ENCODE measurements at regions not wholly inside any gene's neighbourhood (a gene's known extent, or its start where the extent isn't known, plus 50 kb on each side); places are given as distances from the start of the nearest gene placed in this dataset.

GRCh38 chr11:106608677-106609076 lies 409.6 kb downstream of the GUCY1A2 start:
- Histone ChIP-seq H3K4me3 (ENCODE audit: low read depth in 1 of 2, low read length in 2 of 2) (no peak overlapping the region), H3K36me3 (ENCODE audit: insufficient read depth, low read length) (no peaks in the 10 kb centered on the region), H3K27ac (ENCODE audit: low read depth, low read length) (no peak overlapping the region), H3K9ac (ENCODE audit: low read length) (no peak overlapping the region), H3K9me3 (ENCODE audit: low read length) (no peaks in the 10 kb centered on the region), H3K27me3 (ENCODE audit: control insufficient read depth in 1 of 2, insufficient read depth in 2 of 2, low read length in 2 of 2) (no peaks in the 10 kb centered on the region), H3K4me1 (ENCODE audit: insufficient read depth, low read length) (no peaks in the 10 kb centered on the region)

DNA sequence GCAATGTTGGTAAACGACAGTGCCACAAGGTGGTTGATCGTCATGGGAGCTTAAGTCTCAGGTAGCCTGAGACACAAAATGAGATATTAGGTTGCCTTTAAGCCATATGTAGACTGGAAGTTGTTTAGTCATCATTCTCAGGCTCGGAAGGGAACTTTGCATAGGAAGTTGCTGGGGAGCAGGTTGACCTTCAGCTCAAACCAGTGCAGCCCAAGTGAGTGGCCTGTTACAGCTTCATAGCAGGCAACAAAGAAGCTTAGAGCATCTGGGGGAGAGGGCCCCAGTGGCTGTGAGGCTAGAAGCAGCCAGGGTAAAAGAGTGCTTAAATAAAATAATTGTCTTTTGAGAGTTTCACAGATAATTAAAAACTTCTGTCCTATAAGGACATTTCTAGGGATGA lies 404.0 kb downstream of the GUCY1A2 start:
- no peak overlapping the region for H3K27ac ChIP-seq (ENCODE audit: low read depth, low read length)
- no peaks in the 10 kb centered on the region for H3K36me3 ChIP-seq (ENCODE audit: insufficient read depth, low read length)
- no peaks in the 10 kb centered on the region for H3K9me3 ChIP-seq (ENCODE audit: low read length)
- no peak overlapping the region for H3K4me3 ChIP-seq (ENCODE audit: low read depth in 1 of 2, low read length in 2 of 2)
- no peak overlapping the region for H3K9ac ChIP-seq (ENCODE audit: low read length)
- H3K27me3 ChIP-seq (ENCODE audit: control insufficient read depth in 1 of 2, insufficient read depth in 2 of 2, low read length in 2 of 2), result no peaks in the 10 kb centered on the region
- no peaks in the 10 kb centered on the region for H3K4me1 ChIP-seq (ENCODE audit: insufficient read depth, low read length)

DNA sequence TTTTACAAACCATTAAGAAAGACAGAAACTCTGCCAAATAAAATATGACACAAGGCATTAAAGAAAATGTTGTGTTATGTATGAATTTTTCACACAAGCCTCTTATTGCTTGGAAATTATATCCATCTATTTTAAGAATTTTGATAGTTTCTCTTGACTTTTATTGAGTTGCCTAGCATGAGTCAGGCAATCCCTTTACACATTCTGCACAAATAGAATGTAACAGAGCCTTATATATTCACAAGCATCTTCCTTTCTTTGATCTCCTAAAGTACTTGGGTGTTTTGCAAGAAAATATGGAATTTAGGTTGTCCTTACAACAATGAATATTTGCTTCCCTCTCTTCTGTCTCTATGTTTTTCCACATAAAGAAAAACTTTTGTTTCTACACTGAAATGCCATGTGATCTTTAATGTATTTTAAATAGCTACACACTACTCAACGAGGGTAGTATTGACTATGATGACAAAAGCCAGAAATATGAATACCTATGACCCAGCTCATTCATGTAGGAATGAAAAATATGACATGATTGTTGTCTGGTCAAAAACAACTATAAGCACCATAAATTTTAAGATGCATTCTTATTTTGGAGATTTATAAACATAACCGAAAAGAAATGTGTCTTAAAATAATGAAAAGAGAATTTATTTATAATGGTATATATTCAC lies 398.8 kb downstream of the GUCY1A2 start:
- Histone ChIP-seq H3K27me3 (ENCODE audit: control insufficient read depth in 1 of 2, insufficient read depth in 2 of 2, low read length in 2 of 2) (no peaks in the 10 kb centered on the region), H3K4me1 (ENCODE audit: insufficient read depth, low read length) (no peaks in the 10 kb centered on the region), H3K9ac (ENCODE audit: low read length) (no peak overlapping the region), H3K36me3 (ENCODE audit: insufficient read depth, low read length) (no peaks in the 10 kb centered on the region), H3K27ac (ENCODE audit: low read depth, low read length) (no peak overlapping the region), H3K9me3 (ENCODE audit: low read length) (no peaks in the 10 kb centered on the region), H3K4me3 (ENCODE audit: low read depth in 1 of 2, low read length in 2 of 2) (no peak overlapping the region)

GRCh38 chr11:106621484-106621883 lies 396.8 kb downstream of the GUCY1A2 start:
- Histone ChIP-seq H3K27me3 (ENCODE audit: control insufficient read depth in 1 of 2, insufficient read depth in 2 of 2, low read length in 2 of 2) (no peaks in the 10 kb centered on the region), H3K9me3 (ENCODE audit: low read length) (no peaks in the 10 kb centered on the region), H3K4me3 (ENCODE audit: low read depth in 1 of 2, low read length in 2 of 2) (no peak overlapping the region), H3K4me1 (ENCODE audit: insufficient read depth, low read length) (no peaks in the 10 kb centered on the region), H3K36me3 (ENCODE audit: insufficient read depth, low read length) (no peaks in the 10 kb centered on the region), H3K9ac (ENCODE audit: low read length) (no peak overlapping the region), H3K27ac (ENCODE audit: low read depth, low read length) (no peak overlapping the region)

All from muscle layer of colon (tissue), 2 donors.